ENCODE measurements at regions not wholly inside any gene's neighbourhood (a gene's known extent, or its start where the extent isn't known, plus 50 kb on each side); places are given as distances from the start of the nearest gene placed in this dataset.
"Not testable (repeated sequence)": the region's sequence is repeated elsewhere in the genome, so short reads cannot be mapped to it uniquely, and the experiment has no call there.

- no peak for DNase-seq (ENCODE audit: extremely low read depth, low read depth, low spot score)
Observed at GRCh38 chr5:54885636-54886035, 99.8 kb downstream of the ESM1 start.

- no peak for DNase-seq (ENCODE audit: extremely low read depth, low read depth, low spot score)
Observed at GRCh38 chr5:54884195-54884536, 101.2 kb downstream of the ESM1 start.

- no peak for DNase-seq (ENCODE audit: extremely low read depth, low read depth, low spot score)
Observed at GRCh38 chr5:54883374-54884194, 101.8 kb downstream of the ESM1 start.

GRCh38 chr5:54882841-54883240 lies 102.6 kb downstream of the ESM1 start:
- DNase-seq (ENCODE audit: extremely low read depth, low read depth, low spot score) = no peak

GRCh38 chr5:54882101-54882500 lies 103.3 kb downstream of the ESM1 start:
- no peak for DNase-seq (ENCODE audit: extremely low read depth, low read depth, low spot score)

GRCh38 chr5:54881286-54882005 lies 103.9 kb downstream of the ESM1 start:
- no peak for DNase-seq (ENCODE audit: extremely low read depth, low read depth, low spot score)

- DNase-seq (ENCODE audit: extremely low read depth, low read depth, low spot score) = no peak
Observed at GRCh38 chr5:54876976-54877375, 108.4 kb downstream of the ESM1 start.

GRCh38 chr5:54876556-54876955 lies 108.8 kb downstream of the ESM1 start:
- no peak for DNase-seq (ENCODE audit: extremely low read depth, low read depth, low spot score)

- peak; percentile 52 for DNase-seq (ENCODE audit: extremely low read depth, low read depth, low spot score)
Observed at GRCh38 chr5:54874337-54875021, 110.9 kb downstream of the ESM1 start.

- peak; percentile 10 for DNase-seq (ENCODE audit: extremely low read depth, low read depth, low spot score)
Observed at GRCh38 chr5:54873691-54874090, 111.7 kb downstream of the ESM1 start.

- no peak for DNase-seq (ENCODE audit: extremely low read depth, low read depth, low spot score)
Observed at GRCh38 chr5:54872810-54873209, 112.6 kb downstream of the ESM1 start.

GRCh38 chr5:54870271-54870670 lies 115.1 kb downstream of the ESM1 start:
- no peak for DNase-seq (ENCODE audit: extremely low read depth, low read depth, low spot score)

- DNase-seq (ENCODE audit: extremely low read depth, low read depth, low spot score) = no peak
Observed at GRCh38 chr5:54869691-54870090, 115.7 kb downstream of the ESM1 start.

- no peak for DNase-seq (ENCODE audit: extremely low read depth, low read depth, low spot score)
Observed at GRCh38 chr5:54868511-54869483, 116.6 kb downstream of the ESM1 start.

- no peak for DNase-seq (ENCODE audit: extremely low read depth, low read depth, low spot score)
Observed at GRCh38 chr5:54867310-54867944, 118.0 kb downstream of the ESM1 start.

- DNase-seq (ENCODE audit: extremely low read depth, low read depth, low spot score) = not testable (repeated sequence)
Observed at GRCh38 chr5:54864911-54865515, 120.4 kb downstream of the ESM1 start.

- DNase-seq (ENCODE audit: extremely low read depth, low read depth, low spot score) = no peak
Observed at GRCh38 chr5:54862036-54862435, 123.4 kb downstream of the ESM1 start.

GRCh38 chr5:54861212-54861894 lies 124.0 kb downstream of the ESM1 start:
- no peak for DNase-seq (ENCODE audit: extremely low read depth, low read depth, low spot score)

GRCh38 chr5:54860321-54860720 lies 125.1 kb downstream of the ESM1 start:
- DNase-seq (ENCODE audit: extremely low read depth, low read depth, low spot score) = no peak
